Activated naive CD4-positive, alpha-beta T cell (primary cell): ENCODE measurements at regions not wholly inside any gene's neighbourhood (a gene's known extent, or its start where the extent isn't known, plus 50 kb on each side); places are given as distances from the start of the nearest gene placed in this dataset.

ENCODE experiments used
- DNase-seq, 4 experiments: peaks; one replicate each; lab custom pipeline; 2025; lab: John Stamatoyannopoulos, UW

- DNase-seq = no peak
Observed at GRCh38 chr5:175109058-175109755, 334.8 kb downstream of the DRD1 start.

- DNase-seq = no peak
Observed at GRCh38 chr5:175107865-175108264, 336.1 kb downstream of the DRD1 start.

GRCh38 chr5:175107028-175107588, 336.9 kb downstream of the DRD1 start:
- DNase-seq = no peak

GRCh38 chr5:175104677-175105076, 339.3 kb downstream of the DRD1 start:
- no peak for DNase-seq

- DNase-seq = no peak
Observed at GRCh38 chr5:175103746-175104145, 340.2 kb downstream of the DRD1 start.

GRCh38 chr5:175102717-175103116, 341.3 kb downstream of the DRD1 start:
- no peak for DNase-seq

- DNase-seq = no peak
Observed at GRCh38 chr5:175098301-175098700, 345.7 kb downstream of the DRD1 start.

GRCh38 chr5:175096469-175097165, 347.4 kb downstream of the DRD1 start:
- no peak for DNase-seq

- DNase-seq = no peak
Observed at GRCh38 chr5:175094461-175094860, 349.5 kb downstream of the DRD1 start.

- DNase-seq = no peak
Observed at GRCh38 chr5:175092691-175093090, 351.3 kb downstream of the DRD1 start.

GRCh38 chr5:175088963-175089362, 355.0 kb downstream of the DRD1 start:
- DNase-seq = no peak

- DNase-seq = no peak
Observed at GRCh38 chr5:175082866-175083590, 358.6 kb downstream of the MSX2 start.

GRCh38 chr5:175082346-175082745, 358.0 kb downstream of the MSX2 start:
- no peak for DNase-seq

- DNase-seq = no peak
Observed at GRCh38 chr5:175079707-175080106, 355.3 kb downstream of the MSX2 start.

GRCh38 chr5:175070283-175070682, 345.9 kb downstream of the MSX2 start:
- DNase-seq = no peak

- DNase-seq = no peak
Observed at GRCh38 chr5:175060257-175060656, 335.9 kb downstream of the MSX2 start.

GRCh38 chr5:175059687-175060211, 335.4 kb downstream of the MSX2 start:
- no peak for DNase-seq

GRCh38 chr5:175056831-175057230, 332.4 kb downstream of the MSX2 start:
- DNase-seq = no peak

- no peak for DNase-seq
Observed at GRCh38 chr5:175054243-175054642, 329.9 kb downstream of the MSX2 start.

- no peak for DNase-seq
Observed at GRCh38 chr5:175052351-175052750, 328.0 kb downstream of the MSX2 start.

GRCh38 chr5:175047048-175047447, 322.7 kb downstream of the MSX2 start:
- DNase-seq = no peak

GRCh38 chr5:175045820-175046219, 321.4 kb downstream of the MSX2 start:
- no peak for DNase-seq
